GM12874 (cell line): ENCODE measurements at regions not wholly inside any gene's neighbourhood (a gene's known extent, or its start where the extent isn't known, plus 50 kb on each side); places are given as distances from the start of the nearest gene placed in this dataset.

Source experiments
- CTCF ChIP-seq: IDR thresholded peaks from 2 replicates; pipeline ENCODE4 v1.5.1; 2011; ENCODE audit warnings: low read depth, mild to moderate bottlenecking, control low read depth, low read length, moderate library complexity; ENCODE audit not compliant: insufficient read depth

- TF ChIP-seq CTCF, result no peak
Observed at GRCh38 chr10:123359539-123359938, 205.3 kb downstream of the BUB3 start.

GRCh38 chr10:123361832-123362231 is 207.6 kb downstream of the BUB3 start:
- no peak for TF ChIP-seq CTCF

GRCh38 chr10:123367195-123367594 is 213.0 kb downstream of the BUB3 start:
- TF ChIP-seq CTCF, result no peak

- TF ChIP-seq CTCF, result no peak
Observed at GRCh38 chr10:123373591-123373990, 219.4 kb downstream of the BUB3 start.

GRCh38 chr10:123375097-123375496 is 220.9 kb downstream of the BUB3 start:
- no peak for TF ChIP-seq CTCF

- no peak for TF ChIP-seq CTCF
Observed at GRCh38 chr10:123375738-123376137, 221.5 kb downstream of the BUB3 start.

- no peak for TF ChIP-seq CTCF
Observed at GRCh38 chr10:123377883-123378282, 223.7 kb downstream of the BUB3 start.

GRCh38 chr10:123378302-123378701 is 224.1 kb downstream of the BUB3 start:
- TF ChIP-seq CTCF, result no peak
